HG02678 (cell line): ENCODE measurements at regions not wholly inside any gene's neighbourhood (a gene's known extent, or its start where the extent isn't known, plus 50 kb on each side); places are given as distances from the start of the nearest gene placed in this dataset.

ENCODE experiments used
- ATAC-seq: cut with Tn5 transposase; IDR thresholded peaks from one replicate; pipeline ENCODE4 v1.9.1; 2021; ENCODE audit warnings: mild to moderate bottlenecking, moderate library complexity; ENCODE audit not compliant: unreplicated experiment

GRCh38 chrX:22650691-22651090 lies 349.1 kb upstream of the DDX53 start:
- no peak for ATAC-seq

- ATAC-seq: no peak
Observed at GRCh38 chrX:22652596-22652995, 347.2 kb upstream of the DDX53 start.

GRCh38 chrX:22660756-22661155 lies 339.0 kb upstream of the DDX53 start:
- ATAC-seq: no peak

GRCh38 chrX:22662776-22663175 lies 337.0 kb upstream of the DDX53 start:
- no peak for ATAC-seq

GRCh38 chrX:22664826-22665225 lies 334.9 kb upstream of the DDX53 start:
- no peak for ATAC-seq

- ATAC-seq: no peak
Observed at GRCh38 chrX:22665818-22666217, 333.9 kb upstream of the DDX53 start.

GRCh38 chrX:22666441-22666840 lies 333.3 kb upstream of the DDX53 start:
- no peak for ATAC-seq

- no peak for ATAC-seq
Observed at GRCh38 chrX:22674932-22675331, 324.8 kb upstream of the DDX53 start.

- ATAC-seq: no peak
Observed at GRCh38 chrX:22686138-22686541, 313.6 kb upstream of the DDX53 start.

GRCh38 chrX:22689290-22689689 lies 310.5 kb upstream of the DDX53 start:
- no peak for ATAC-seq

GRCh38 chrX:22690116-22690515 lies 309.6 kb upstream of the DDX53 start:
- ATAC-seq: no peak

GRCh38 chrX:22691966-22692565 lies 307.7 kb upstream of the DDX53 start:
- ATAC-seq: no peak

- ATAC-seq: no peak
Observed at GRCh38 chrX:22698151-22698550, 301.6 kb upstream of the DDX53 start.

- no peak for ATAC-seq
Observed at GRCh38 chrX:22699581-22700091, 300.1 kb upstream of the DDX53 start.

GRCh38 chrX:22712942-22713341 lies 286.8 kb upstream of the DDX53 start:
- no peak for ATAC-seq

- ATAC-seq: no peak
Observed at GRCh38 chrX:22730542-22730941, 269.2 kb upstream of the DDX53 start.

GRCh38 chrX:22737541-22737940 lies 262.2 kb upstream of the DDX53 start:
- no peak for ATAC-seq

- no peak for ATAC-seq
Observed at GRCh38 chrX:22739276-22739675, 260.5 kb upstream of the DDX53 start.

GRCh38 chrX:22740836-22741235 lies 258.9 kb upstream of the DDX53 start:
- no peak for ATAC-seq

- no peak for ATAC-seq
Observed at GRCh38 chrX:22742174-22742573, 257.6 kb upstream of the DDX53 start.

GRCh38 chrX:22746081-22746480 lies 253.7 kb upstream of the DDX53 start:
- no peak for ATAC-seq

GRCh38 chrX:22748093-22748999 lies 251.4 kb upstream of the DDX53 start:
- peak; percentile 84 for ATAC-seq
